ENCODE measurements at regions not wholly inside any gene's neighbourhood (a gene's known extent, or its start where the extent isn't known, plus 50 kb on each side); places are given as distances from the start of the nearest gene placed in this dataset.

GRCh38 chr2:72028996-72029395, 118.7 kb downstream of the CYP26B1 start:
- TF ChIP-seq EZH2 (IDR thresholded peaks at IDR 0.05; ENCODE audit: low read depth) = no peak
- TF ChIP-seq CTCF (conservative IDR thresholded peaks at IDR 0.05) = no peak

Data from PC-9 (cell line).